GM18498 (cell line): ENCODE measurements at regions not wholly inside any gene's neighbourhood (a gene's known extent, or its start where the extent isn't known, plus 50 kb on each side); places are given as distances from the start of the nearest gene placed in this dataset.
"Not testable (repeated sequence)": the region's sequence is repeated elsewhere in the genome, so short reads cannot be mapped to it uniquely, and the experiment has no call there.

ENCODE experiments used
- ATAC-seq: cut with Tn5 transposase; IDR thresholded peaks from one replicate; pipeline ENCODE4 v1.9.1; 2021; ENCODE audit warnings: mild to moderate bottlenecking, moderate library complexity; ENCODE audit not compliant: unreplicated experiment

DNA sequence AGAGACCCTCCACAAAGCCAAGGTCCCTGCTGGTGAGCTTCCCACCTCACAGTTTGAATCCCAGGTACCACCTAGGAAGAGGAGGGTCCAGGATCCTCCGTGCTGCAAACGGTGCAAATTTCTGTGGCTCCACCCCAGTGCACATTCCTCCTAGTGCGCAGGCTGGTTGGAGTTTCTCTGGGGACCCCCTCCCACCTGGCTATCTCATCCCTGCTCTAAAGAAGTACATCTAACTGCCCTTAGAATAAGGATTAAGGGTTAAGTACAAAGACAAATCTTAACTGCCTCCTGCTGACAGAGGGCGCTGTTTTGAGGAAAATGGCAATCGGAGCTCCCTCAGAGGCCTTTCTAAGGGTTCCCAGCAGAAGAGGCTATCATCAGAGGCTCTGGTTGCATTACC, 109.6 kb upstream of the FSIP2 start:
- ATAC-seq = no peak

DNA sequence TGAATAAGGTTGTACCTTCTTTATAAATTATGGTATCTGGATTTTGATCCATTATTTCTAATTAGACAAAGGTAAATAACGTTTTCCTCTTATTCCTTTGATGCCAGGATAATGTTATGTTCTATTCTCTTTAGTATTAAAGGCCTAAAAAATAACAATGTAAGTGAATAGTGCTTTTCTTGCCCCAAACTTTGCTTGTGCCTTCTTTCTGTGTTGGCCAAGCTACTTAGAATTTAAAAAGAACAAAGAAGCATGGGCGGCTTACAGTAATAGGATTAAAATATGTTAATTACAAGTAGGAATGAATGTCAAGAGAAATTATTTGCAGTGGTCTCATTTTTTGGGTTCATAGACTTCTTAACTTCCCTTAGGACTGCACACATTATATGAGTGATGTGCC, 105.0 kb upstream of the FSIP2 start:
- ATAC-seq = no peak

DNA sequence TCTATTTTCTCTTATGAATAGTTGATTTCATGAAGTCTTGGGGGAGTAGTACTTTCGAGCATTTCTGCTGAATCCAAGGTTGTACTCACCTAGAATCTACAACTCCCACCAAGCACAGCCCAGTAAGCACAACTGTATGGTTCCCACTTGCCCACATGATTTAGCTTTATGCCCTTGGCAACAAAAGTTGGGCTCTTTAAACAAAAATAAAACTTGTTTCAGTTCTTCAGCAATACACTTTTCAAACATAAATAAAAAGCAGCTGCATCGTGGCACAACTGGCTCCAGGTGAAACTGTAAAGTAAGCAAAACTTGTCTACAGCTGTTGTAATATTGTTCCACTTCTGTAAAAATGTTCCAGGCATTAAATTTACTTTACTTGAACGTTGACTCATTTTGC, 99.8 kb upstream of the FSIP2 start:
- ATAC-seq = no peak

DNA sequence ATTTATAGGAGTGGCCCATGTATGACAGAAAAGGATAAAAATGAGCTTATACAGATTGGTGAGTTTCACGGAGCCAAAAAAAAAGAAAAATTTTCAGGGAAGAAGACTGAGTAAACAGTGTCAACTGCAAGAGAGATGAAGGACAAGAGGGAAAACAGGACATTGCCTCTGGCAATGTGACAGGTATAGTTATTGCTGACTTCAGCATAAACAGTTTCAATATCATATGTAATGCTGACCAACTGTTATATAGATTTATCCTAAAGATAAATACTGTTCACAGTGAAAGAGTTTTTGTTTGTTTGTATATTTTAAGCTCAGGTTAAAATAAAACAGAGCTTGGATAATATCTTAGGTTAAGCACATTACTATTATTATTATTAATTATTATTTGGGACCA, 98.0 kb upstream of the FSIP2 start:
- ATAC-seq = no peak

DNA sequence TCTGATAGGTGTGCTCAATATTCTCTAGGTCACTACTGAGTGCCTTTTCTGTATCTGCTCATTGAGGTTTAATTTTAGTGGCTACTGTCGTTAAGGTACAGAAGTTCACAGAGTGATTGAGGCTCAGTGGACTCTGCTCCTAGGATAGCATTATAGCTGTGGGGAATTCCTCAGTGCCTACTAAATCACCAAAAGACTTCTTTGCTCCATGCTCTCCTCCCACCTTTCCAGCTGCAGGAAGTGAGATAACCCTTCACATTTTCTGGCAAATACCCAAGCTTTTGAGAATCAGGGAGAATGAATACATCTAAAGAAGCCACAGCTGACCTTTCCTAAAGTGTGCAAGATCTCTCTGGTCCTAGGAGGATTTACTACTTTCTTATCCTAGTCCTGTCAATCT, 95.2 kb upstream of the FSIP2 start:
- ATAC-seq = no peak

DNA sequence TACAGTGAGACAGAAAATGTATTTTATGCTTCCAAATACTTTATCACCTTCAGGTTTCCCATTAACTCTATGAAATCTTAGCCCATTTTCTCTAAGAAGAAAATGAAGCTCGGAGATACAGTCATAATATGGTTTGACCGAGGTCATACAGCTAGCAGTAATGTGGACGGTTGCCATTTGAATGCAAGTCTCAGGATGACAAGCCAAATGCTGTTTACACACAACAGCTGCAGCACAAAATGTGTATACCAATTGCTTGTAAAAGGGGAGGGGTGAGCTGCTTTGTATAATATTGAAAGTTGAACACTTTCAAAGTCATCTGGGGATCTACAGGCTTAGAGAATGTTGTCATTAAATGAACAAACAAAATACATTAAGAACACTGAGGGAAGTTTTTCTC, 93.8 kb upstream of the FSIP2 start:
- ATAC-seq = no peak

DNA sequence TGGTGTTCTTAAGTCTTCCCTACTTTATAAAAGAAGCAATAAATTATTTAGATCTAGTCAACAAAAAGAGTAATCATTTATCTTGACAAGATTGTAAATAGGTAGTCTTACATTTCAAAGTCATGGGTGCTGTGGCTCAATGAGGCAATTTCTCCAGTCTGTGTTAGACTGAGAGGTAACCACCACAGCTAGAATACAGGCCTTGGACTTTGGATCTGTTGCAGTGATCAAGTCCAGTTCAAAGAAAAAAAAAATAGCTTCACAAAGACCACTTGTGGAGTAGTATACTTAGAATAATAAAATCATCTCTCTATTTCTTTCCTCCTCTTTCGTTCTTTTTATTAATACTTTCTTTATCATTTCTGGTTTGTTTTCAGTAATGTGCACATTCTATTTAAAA, 93.1 kb upstream of the FSIP2 start:
- ATAC-seq = no peak

DNA sequence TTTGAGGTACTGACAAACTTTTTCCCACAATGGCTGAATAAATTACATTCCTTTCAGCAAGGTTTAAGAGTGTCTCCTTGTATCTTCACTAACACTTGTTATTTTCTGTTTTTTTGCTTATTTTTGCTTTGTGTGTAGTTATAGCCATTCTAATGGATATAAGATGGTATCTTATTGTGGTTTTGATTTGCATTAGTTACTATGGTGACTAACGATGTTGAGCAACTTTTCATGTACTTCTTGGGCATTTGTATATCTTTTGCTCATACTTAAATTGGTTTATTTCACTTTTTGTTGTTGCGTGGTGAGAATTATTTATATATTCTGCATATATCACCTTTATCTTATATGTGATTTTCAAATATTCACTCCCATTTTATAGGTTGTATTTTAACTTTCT, 79.9 kb upstream of the FSIP2 start:
- ATAC-seq = no peak

DNA sequence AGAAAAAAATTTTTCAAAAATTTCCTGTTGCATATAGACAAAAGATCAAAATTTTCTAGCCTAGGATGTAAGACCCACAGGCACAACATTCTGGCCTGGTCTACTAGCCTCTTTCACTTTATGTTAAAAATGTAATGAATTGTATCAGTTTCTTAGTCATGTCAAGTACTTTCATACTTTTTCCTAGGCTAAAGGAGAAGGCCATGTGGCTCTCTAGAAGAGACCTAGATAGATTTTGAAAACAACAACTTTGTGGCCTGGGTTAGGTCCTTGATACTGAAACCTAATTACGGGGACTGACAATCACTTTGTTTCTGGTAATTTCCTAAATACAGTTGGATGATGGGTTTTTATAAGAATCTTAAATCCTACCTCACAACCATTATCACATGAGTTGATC, 74.8 kb upstream of the FSIP2 start:
- no peak for ATAC-seq

DNA sequence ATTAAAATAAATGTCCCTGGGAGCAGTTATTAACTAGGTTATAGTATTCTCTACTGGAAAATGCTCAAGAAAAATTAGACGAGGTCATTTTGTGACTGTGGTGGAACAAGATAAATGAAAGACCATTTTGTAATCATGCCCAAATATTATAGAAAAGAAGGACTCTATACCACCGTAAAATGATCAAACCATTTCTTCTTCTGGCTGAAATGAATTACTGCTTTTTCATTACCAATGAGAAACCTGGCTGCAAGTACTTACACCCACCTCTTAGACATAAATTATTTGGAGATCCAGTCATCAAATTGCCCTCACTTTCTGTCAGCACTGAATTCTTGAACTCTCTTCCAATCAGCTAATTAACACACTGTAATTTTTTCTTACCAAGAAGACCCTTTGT, 74.2 kb upstream of the FSIP2 start:
- ATAC-seq = no peak

DNA sequence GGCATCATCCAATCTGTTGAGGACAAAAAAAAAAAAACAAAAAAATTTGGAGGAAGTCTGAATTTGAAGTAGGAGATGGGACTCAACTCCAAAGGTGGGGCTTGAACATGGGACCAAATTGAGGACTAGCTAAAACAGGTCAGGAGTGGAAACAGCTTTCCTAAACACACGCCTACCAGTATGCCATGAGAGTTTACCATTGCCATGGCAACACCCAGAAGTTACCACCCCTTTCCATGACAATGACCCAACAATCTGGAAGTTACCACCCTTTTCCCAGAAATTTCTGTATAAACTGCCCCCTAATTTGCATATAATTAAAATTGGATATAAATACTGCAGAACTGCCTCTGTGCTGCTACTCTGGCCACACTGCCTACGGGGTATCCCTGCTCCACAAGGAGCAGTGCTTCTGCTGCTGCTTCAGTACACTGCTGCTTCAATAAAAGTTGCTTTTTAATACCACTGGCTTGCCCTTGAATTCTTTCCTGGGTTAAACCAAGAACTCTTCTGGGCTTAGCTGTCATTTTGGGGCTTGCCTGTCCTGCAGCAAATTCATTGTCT, 73.3 kb upstream of the FSIP2 start:
- no peak for ATAC-seq

DNA sequence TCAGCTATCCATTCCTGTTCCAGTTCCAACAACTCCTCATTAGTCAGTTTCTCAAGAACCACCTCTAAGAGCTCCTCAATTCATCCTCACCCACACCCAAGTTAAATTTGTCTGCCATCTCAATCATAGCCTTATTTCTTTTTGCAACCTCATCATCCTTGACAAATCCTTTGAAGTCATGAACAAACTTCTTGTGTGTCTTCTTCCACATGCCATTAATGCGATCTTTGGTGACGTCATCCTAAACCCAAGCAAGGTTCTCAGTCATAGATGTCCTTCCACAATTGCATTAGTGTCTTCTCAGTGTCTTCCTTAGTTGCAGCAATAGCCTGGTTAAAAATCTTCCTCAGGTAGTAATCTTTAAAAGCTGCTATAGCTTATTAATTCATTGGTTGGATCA, 71.2 kb upstream of the FSIP2 start:
- ATAC-seq = no peak

DNA sequence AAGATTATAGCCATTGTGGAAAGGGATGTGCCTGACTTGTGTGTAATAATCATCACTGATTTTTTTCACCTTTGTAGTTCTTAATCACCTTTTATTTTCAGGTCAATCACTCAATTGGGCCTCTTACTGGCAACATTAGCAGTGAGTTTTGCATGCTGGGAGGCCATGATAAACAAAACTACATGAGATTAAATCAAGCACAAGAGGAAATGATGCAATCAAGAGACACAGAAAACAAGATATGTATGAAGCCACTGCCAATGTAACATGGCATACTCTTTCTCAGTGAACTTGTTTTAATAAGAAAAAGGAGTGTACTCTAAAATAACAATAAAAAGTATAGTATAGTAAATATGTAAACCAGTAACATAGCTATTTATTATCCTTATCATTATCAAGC, 69.9 kb upstream of the FSIP2 start:
- no peak for ATAC-seq

DNA sequence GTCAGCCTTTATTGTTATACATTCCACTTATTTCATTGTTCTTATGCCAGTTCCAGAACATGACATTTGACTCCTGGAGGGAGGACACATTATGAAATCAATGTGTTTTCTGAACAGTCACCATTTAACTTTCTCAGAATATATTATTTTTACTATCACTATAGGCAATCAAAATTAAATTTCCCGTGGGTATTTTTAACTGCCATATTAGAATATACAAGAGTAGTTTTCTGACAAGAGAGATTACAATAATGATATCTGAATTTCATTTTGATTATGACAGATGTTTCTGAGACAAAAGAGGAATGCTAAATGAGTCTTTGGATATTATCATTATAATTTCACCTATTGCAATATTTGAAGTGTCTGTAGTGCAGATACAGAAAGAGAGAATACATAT, 64.4 kb upstream of the FSIP2 start:
- ATAC-seq = no peak

DNA sequence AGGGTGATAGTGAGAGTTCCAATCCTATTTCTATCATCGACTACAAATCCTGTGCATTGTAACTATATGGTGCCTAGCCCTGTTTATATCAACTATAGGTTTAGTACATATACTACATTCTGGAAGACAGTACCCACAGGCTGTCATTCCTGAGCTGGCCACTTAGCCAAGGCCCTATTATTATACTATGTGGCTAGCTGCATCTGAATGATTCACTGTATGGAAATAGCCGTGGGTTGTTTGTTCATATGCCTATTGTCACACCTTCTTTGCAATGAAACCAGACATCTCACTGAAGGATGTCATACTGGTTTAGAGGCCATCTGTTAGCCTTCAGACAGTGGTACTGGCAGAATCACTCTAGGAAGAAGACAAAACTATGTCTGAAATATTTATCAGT, 62.3 kb upstream of the FSIP2 start:
- no peak for ATAC-seq

DNA sequence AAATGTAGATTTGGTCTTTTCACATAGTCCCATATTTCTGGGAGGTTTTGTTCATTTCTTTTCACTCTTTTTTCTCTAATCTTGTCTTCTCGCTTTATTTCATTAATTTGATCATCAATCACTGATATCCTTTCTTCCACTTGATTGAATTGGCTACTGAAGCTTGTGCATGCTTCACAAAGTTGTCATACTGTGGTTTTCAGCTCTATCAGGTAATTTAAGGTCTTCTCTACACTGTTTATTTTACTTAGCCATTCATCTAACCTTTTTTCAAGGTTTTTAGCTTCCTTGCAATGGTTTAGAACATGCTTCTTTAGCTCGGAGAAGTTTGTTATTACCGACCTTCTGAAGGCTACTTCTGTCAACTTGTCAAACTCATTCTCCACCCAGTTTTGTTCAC, 51.6 kb upstream of the FSIP2 start:
- ATAC-seq = not testable (repeated sequence)

DNA sequence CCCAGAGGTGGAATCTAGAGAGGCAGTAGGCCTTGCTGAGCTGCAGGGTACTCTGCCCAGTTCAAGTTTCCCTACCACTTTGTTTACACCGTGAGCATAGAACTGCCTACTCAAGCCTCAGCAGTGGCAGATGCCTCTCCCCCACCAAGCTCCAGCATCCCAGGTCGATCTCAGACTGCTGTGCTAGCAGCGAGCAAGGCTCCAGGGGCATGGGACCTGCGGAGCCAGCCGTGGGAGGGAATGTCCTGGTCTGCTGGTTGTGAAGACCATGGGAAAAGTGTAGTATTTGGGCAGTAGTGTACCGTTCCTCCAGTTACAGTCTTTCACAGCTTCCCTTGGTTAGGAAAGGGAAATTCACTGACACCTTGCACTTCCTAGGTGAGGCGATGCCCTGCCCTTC, 50.6 kb upstream of the FSIP2 start:
- no peak for ATAC-seq
